MM.1S (cell line): ENCODE measurements at regions not wholly inside any gene's neighbourhood (a gene's known extent, or its start where the extent isn't known, plus 50 kb on each side); places are given as distances from the start of the nearest gene placed in this dataset.

Experiments used
- DNase-seq: peaks from one replicate; pipeline ENCODE4 v3.0.0-alpha.2; 2015
- H2AFZ ChIP-seq: fragments of 300-600 bp; sonication (generic); 2 replicates; pipeline ENCODE4 v1.6.0; 2016; ENCODE audit warnings: antibody characterized with exemption, low read length
- H3F3A ChIP-seq: fragments of 300-600 bp; sonication (generic); 2 replicates; pipeline ENCODE4 v1.6.1; 2016; ENCODE audit warnings: mild to moderate bottlenecking, antibody characterized with exemption, low read length, moderate library complexity, mixed read lengths; ENCODE audit not compliant: insufficient read depth
- H3K27ac ChIP-seq: fragments of 300-600 bp; sonication (generic); 2 replicates; pipeline ENCODE4 v1.5.1; 2016; ENCODE audit warnings: mild to moderate bottlenecking, low read length
- H3K27me3 ChIP-seq: fragments of 300-600 bp; sonication (generic); replicated peaks from 2 replicates; pipeline ENCODE4 v1.6.0; 2016; ENCODE audit warnings: low read length; ENCODE audit not compliant: insufficient read depth
- H3K36me3 ChIP-seq: fragments of 300-600 bp; sonication (generic); replicated peaks from 2 replicates; pipeline ENCODE4 v1.6.1; 2016; ENCODE audit warnings: mild to moderate bottlenecking, low read length, mixed read lengths; ENCODE audit not compliant: insufficient read depth
- H3K4me1 ChIP-seq: fragments of 300-600 bp; sonication (generic); 2 replicates; pipeline ENCODE4 v1.6.1; 2016; ENCODE audit warnings: low read length, mixed read lengths
- H3K4me2 ChIP-seq: fragments of 300-600 bp; sonication (generic); 2 replicates; pipeline ENCODE4 v1.6.0; 2016; ENCODE audit warnings: low read depth, low read length
- H3K4me3 ChIP-seq: fragments of 300-600 bp; sonication (generic); 2 replicates; pipeline ENCODE4 v1.5.1; 2016; ENCODE audit warnings: low read length, mixed read lengths
- H3K79me2 ChIP-seq: fragments of 300-600 bp; sonication (generic); 2 replicates; pipeline ENCODE4 v1.6.1; 2016; ENCODE audit warnings: mixed run types, low read length, mixed read lengths
- H3K9ac ChIP-seq: fragments of 300-600 bp; sonication (generic); 2 replicates; pipeline ENCODE4 v1.6.1; 2016; ENCODE audit warnings: low read length, mixed read lengths
- H3K9me2 ChIP-seq: fragments of 300-600 bp; sonication (generic); replicated peaks from 2 replicates; pipeline ENCODE4 v1.6.1; 2016; ENCODE audit warnings: mild to moderate bottlenecking, low read length, mixed read lengths; ENCODE audit not compliant: insufficient read depth
- H3K9me3 ChIP-seq: fragments of 300-600 bp; sonication (generic); replicated peaks from 2 replicates; pipeline ENCODE4 v1.6.1; 2016; ENCODE audit warnings: mild to moderate bottlenecking, low read length, mixed read lengths; ENCODE audit not compliant: insufficient read depth
- H4K20me1 ChIP-seq: fragments of 300-600 bp; sonication (generic); 2 replicates; pipeline ENCODE4 v1.6.1; 2016; ENCODE audit warnings: mild to moderate bottlenecking, low read length, moderate library complexity, mixed read lengths; ENCODE audit not compliant: insufficient read depth
- CTCF ChIP-seq: fragments of 300-600 bp; sonication (generic); IDR thresholded peaks from 2 replicates; pipeline ENCODE4 v1.5.1; 2016; ENCODE audit warnings: antibody characterized with exemption, low read length, mixed read lengths
- EZH2 ChIP-seq: fragments of 300-600 bp; sonication (generic); optimal IDR thresholded peaks from 2 replicates; pipeline ENCODE3; 2017; ENCODE audit warnings: low read depth, mild to moderate bottlenecking, antibody characterized with exemption, low read length, mixed read lengths
- EZH2phosphoT487 ChIP-seq: fragments of 300-600 bp; sonication (generic); IDR thresholded peaks from 2 replicates; pipeline ENCODE4 v1.6.1; 2018; ENCODE audit warnings: antibody characterized with exemption, low read length

GRCh38 chr5:175246889-175247520 lies 197.0 kb downstream of the DRD1 start:
- no peaks in the 10 kb centered on the region for H4K20me1 ChIP-seq
- no peaks in the 10 kb centered on the region for H3K36me3 ChIP-seq
- H3K9me3 ChIP-seq: no peaks in the 10 kb centered on the region
- H3K27me3 ChIP-seq: no peaks in the 10 kb centered on the region
- H3K9me2 ChIP-seq: no peaks in the 10 kb centered on the region
- no peaks in the 10 kb centered on the region for H3K4me1 ChIP-seq
- no peak overlapping the region for H2AFZ ChIP-seq
- H3F3A ChIP-seq: no peaks in the 10 kb centered on the region
- no peak for DNase-seq
- H3K4me2 ChIP-seq: no peak overlapping the region
- TF ChIP-seq CTCF (no peak), EZH2 (no peak), EZH2phosphoT487 (no peak)
- no peak overlapping the region for H3K27ac ChIP-seq
- no peak overlapping the region for H3K4me3 ChIP-seq
- H3K79me2 ChIP-seq: no peaks in the 10 kb centered on the region
- H3K9ac ChIP-seq: no peak overlapping the region

GRCh38 chr5:175246242-175246888 lies 197.6 kb downstream of the DRD1 start:
- Histone ChIP-seq H3K4me2 (no peak overlapping the region), H3K9ac (no peak overlapping the region), H3K4me1 (no peaks in the 10 kb centered on the region), H4K20me1 (no peaks in the 10 kb centered on the region), H3K9me2 (no peaks in the 10 kb centered on the region), H3K27me3 (no peaks in the 10 kb centered on the region), H3K9me3 (no peaks in the 10 kb centered on the region), H3K79me2 (no peaks in the 10 kb centered on the region), H3K4me3 (no peak overlapping the region), H2AFZ (no peak overlapping the region), H3F3A (no peaks in the 10 kb centered on the region), H3K36me3 (no peaks in the 10 kb centered on the region), H3K27ac (no peak overlapping the region)
- no peak for DNase-seq
- TF ChIP-seq CTCF (no peak), EZH2phosphoT487 (no peak), EZH2 (no peak)

- no peaks in the 10 kb centered on the region for H3K79me2 ChIP-seq
- no peaks in the 10 kb centered on the region for H3K4me1 ChIP-seq
- no peak overlapping the region for H3K9ac ChIP-seq
- H4K20me1 ChIP-seq: no peaks in the 10 kb centered on the region
- DNase-seq: no peak
- H3K9me3 ChIP-seq: no peaks in the 10 kb centered on the region
- H3F3A ChIP-seq: no peaks in the 10 kb centered on the region
- H2AFZ ChIP-seq: no peak overlapping the region
- no peaks in the 10 kb centered on the region for H3K9me2 ChIP-seq
- no peaks in the 10 kb centered on the region for H3K36me3 ChIP-seq
- H3K27ac ChIP-seq: no peak overlapping the region
- TF ChIP-seq EZH2: no peak
- no peak for TF ChIP-seq CTCF
- no peak for TF ChIP-seq EZH2phosphoT487
- no peak overlapping the region for H3K4me3 ChIP-seq
- no peak overlapping the region for H3K4me2 ChIP-seq
- no peaks in the 10 kb centered on the region for H3K27me3 ChIP-seq
These were observed 200.5 kb downstream of the DRD1 start for GRCh38 chr5:175243441-175243840.
